ENCODE measurements at regions not wholly inside any gene's neighbourhood (a gene's known extent, or its start where the extent isn't known, plus 50 kb on each side); places are given as distances from the start of the nearest gene placed in this dataset.

DNA sequence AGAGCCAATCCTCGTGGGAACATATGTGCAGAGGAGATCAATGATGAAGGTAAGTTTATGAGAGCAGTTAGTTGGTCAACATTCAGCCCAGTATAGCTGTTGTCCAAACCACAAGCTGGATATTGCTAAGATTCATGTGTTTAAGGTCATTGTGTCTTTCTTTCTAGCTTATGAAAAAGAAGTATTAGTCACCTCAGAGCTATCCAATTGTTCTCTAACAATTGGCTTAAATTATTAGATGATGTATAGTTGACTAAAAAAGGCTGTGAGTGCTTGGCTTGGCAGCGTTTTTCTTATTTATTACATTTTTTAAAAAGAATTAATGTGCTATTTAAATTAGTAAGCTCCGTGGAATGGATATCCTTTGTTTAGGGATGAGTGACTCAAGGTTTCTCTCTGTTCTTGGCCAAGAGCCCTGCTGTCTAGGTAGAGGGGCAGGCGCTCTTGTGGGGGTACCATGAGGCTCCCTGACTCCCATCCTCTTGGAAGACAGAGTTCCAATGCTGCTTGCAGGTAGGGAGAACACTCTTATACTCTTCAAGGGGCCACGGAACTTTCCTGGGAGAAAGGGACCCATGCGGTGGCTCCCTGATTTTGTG is 487.4 kb downstream of the IRX1 start:
- no peak for DNase-seq

DNA sequence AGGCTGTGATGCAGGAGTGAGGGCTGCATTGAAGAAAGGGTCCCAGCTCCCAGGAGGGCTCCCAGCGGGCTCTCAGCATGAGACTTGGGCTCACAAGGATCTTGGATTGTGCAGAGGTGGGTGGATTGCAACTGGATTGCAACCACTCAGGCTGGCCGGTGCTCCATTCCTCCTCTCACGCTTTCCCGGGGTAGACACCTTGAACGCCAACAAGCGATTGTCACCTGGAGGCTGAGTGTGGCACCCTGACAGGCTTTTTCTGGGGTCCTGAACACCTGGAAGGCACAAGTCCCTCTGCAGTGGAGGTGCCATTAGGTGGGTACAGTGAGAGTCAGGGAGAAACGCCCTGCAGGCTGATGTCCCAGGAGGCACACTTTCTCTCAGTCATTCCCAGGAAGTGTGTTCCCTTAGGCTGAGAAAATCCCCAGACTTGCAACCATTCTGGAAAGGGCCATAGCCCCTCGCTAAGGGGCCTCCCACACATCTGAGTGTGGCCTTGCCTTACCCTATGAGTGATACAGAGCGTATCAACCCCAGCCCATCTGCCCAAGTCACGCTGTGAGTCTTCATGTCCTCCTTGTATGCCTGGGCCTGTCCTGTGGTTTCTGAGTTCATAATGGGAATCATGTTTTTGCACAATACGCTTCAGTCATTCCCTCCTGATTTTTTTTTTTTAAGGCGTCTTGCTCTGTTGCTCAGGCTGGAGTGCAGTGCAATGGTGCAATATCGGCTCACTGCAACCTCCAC is 488.1 kb downstream of the IRX1 start:
- no peak for DNase-seq

DNA sequence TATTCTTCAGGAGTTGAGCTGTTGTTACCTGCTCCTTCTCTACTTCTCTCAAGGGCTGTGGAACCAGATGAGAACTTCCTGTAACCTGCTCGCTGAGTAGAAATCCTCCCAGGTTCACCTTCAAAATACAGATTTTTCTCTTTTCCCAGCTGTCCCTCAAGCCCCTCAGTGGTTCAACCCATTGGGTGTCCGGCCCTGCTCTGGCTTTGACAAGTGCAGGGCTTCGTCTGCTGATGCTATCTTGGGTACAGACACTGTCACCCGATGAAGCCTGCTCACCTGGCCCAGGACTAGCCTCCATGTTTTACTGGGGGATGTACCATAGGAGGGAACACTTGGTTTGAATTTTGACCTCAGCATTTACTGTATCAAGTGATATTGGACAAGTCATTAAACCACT is 490.4 kb downstream of the IRX1 start:
- no peak for DNase-seq

DNA sequence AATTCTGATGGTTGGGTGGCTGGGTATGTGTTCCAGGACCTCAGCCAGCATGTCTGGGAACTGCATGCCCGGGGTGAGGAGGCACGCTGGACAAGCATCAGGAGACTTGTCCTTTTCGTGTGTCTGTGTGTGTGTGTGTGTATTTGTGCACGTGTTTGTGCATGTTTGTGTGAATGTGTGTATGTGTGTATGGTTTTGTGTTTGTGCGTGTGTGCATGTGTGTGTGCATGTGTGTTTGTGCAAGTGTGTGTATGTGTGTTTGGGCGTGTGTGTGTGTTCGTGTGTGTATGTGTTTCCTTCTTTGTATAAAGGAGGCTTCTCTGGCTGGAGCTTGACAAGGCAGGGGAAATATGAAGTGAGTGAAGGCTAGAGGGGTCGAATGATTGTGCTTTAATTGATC is 491.5 kb downstream of the IRX1 start:
- no peak for DNase-seq

DNA sequence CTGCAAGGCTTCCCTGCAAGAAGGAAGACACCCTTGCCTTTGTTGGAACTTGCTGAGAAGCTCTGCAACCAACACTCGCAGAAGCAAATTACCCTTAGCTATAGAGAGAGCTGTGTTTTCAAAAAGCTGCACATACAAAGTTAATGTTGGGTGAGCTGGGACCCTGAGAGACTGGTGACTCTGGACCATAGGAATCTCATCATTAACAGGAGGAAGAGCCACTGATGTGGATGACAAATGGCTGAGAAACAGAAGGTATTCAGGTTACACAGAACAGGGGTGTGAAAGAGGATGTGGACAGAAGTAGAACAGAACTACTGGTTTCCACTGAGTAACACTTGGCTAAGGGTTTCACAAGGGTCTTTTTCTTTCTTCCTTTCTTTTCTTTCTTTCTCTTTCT is 493.5 kb downstream of the IRX1 start:
- no peak for DNase-seq

DNA sequence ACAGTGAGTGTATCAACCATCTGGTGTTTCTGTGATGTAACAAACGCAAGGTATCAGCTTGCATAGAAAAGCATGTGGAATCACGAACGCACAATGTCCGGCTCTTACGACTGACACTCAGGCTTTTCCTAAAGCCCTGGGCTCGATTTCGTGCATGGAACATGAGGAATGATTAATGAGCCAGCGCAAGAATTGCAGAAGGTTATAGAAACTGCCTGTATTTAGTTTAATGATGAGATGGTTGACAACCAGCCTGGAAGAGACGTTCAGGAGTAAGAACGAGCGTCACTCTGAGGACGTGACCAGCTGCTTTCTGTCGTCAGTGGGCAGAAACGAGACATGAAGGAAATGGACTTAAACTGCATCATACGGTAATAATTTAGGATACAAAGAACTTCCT is 497.6 kb downstream of the IRX1 start:
- DNase-seq = no peak

DNA sequence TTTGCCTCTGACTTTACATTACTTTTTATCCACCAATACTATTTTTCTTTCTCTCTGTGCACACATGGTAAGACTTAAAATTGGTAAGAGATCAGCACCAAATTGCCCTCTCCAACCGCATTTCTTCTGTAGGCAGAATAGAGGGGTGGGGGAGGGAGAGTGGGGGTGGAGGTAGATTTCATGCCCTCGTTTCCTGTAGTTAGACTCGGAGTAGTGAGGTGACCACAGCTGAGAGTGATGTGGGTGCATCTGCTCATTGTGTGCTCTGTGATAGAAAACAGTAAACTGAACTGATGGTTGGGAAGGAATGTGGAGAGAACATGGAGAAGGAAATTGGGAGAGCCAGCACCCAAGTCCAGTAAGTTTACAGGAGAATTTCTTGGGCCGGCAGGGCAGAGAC is 498.3 kb downstream of the IRX1 start:
- no peak for DNase-seq

DNA sequence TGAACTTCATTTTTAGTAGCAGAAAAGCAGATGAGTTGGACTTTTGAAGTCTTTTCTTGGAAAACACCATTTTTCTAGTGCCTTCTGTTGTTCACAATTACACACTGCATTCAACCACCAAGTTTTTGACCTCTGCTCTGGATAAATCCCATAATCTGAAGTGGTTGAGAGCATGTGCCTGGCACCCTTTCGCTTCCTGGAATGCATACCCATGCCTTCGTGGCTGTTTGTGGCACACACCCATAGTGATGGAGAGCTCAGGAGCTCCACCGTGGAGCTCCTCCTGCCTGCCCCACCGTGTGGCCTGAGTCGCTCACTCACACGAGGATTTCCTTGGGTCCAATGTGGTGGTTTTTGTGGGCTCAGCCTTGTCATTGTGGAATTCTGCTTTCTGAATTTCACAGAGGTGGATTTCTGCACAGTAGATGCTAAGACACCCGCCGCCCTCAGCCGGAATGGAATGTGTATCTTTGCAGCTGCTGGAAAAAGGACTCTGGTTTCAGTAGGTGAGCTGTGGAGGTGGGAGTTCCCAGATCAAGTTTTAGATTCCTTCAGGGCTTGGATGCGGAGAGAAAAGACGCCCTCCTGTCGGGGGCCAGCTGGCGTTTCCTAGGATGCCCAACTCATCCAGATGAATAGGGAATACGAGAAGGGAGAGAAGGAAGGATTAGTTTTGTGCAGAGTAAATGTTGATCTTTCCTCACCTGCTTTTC is 500.4 kb downstream of the IRX1 start:
- DNase-seq = no peak

DNA sequence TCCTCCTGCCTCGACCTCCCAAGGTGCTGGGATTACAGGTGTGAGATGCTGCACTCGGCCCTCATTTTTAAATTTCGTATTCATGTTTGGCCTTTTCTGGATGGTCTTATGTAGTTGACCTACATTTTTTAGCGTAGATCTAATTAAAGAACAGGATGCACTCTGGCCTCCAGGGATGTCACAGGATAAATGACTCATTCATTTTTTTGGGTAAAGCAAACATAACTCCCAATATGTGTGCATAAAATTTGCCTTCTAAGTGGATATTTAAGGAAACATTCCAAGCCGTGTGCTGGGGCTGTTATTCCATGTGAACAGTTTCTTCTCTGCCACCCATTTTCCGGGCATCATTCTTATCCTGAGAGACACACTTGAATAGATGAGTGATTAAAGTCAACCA is 501.6 kb downstream of the IRX1 start:
- DNase-seq = no peak

DNA sequence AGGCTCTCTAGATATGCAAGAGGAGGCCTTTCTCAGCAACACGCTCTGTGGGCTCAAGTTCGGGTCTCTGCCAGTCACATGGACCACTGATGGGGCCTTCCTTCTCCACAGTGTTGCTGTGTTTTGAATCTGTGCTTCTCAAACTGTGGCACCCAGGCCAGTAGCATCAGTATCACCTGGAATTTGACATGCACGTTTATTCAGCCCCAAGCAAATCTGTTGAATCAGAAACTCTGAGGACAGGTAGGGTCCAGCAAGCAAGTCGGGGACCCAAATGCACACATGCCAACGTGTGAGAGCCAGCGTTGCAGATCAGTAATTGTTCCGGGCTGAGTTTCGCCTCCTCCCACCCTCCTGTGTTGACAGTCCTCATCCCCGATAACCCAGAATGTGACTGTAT is 502.6 kb downstream of the IRX1 start:
- no peak for DNase-seq

DNA sequence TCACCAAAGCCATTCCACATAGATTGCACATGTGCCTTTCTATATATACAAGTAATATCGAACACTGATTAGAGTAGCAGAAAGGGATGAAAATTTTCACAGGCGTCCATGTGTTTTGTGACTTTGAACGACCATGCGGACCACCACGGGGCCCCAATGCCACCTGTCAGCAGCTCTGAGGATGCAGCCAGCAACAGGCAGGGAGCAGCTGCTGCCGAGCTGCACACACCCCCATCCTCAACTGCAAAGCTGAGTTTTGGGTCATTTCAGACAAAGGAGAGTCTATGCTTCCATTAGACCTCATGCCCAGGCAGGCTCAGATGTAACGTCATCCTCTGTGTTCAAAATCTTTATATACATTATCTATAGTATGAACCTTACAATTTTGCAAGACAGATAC is 503.8 kb downstream of the IRX1 start:
- no peak for DNase-seq

DNA sequence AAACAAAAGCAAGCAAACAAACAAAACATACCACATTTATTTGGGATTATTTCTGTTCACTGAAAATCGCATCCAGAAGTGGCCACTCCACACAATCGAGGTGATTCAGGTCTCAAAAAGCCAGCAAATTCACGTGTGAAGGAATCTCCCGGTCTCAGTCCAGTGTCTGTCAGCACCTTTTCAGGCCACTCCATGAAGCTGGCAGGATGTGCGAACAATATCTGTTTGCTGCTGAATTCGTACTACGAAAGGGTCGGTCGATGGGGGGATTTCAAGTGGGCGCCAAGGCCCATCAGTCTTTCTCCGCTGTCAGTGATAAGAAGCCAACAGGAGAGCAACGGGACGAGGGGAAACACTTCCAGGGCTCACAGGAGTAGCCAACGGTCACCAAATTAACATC is 505.1 kb downstream of the IRX1 start:
- DNase-seq = no peak

DNA sequence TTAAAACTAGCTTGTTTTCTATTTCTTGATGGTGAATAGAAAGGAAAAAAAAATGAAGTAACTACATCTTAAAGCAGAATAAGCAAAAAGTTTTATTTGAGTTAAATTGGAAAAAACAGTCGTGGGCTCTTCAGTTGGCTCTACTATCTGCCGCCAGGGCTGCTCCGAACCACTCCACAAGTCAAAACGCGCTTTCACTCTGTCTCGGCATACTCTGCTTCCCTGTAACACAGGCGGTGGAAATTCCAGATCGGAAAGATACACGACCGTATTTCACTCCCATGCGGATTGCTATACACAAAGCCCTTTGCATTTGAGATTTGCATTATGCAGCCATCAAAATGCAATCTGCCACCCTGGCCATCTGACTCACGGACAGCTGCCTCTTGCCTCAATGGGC is 505.6 kb downstream of the IRX1 start:
- DNase-seq = no peak

DNA sequence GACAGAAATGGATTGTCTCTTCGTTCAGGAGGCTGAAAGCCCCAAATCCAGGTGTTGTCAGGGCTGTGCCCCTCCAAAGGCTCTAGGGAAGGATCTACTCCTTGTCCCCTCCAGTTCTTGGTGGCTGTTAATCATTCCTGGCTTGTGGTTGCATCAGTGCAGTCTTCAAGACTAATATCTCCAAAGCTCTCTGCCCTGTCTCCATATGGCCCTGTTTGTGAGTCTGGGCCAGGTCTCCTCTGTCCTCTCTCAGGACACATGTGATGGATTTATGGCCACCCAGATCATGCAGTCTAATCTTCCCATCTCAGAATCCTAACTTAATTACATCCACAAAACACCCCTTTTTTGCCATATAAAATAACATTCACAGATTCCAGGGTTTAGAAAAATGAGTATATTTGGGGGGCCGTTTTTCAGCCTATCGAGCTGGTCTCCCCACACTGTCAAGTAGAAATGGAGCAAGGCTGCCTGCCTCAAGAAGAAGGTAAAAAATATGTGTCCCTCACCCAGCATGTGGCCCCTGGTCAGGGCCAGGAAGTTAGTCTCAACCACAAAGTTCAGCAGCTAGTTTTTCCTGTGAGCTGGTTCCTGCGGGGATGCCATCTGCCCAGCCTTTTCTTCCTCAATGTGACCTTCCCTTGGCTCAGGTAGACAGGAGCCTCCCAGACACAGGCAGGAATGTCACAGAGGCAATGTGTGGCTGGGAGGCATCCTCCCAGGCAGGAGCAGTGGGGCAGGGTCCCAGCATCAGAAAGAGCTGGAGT is 509.4 kb downstream of the IRX1 start:
- DNase-seq = no peak

DNA sequence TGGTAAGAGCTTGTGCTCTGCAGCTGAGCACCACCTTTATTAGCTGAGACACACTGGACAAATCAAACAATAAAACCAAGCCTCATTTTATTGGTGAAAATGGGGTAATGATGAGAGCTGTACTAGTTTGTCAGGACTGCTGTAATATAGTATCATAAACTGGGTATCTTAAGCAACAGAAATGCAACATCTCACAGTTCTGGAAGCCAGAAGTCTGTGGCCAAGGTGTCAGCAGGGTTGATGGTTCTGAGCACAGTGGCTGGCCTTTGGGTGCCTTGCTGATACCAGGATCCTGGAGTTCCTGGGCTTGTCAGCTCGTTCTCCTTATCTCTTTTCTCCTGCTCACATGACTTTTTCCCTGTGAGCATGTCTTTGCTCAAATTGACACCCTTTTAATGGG is 513.1 kb downstream of the IRX1 start:
- DNase-seq = no peak

DNA sequence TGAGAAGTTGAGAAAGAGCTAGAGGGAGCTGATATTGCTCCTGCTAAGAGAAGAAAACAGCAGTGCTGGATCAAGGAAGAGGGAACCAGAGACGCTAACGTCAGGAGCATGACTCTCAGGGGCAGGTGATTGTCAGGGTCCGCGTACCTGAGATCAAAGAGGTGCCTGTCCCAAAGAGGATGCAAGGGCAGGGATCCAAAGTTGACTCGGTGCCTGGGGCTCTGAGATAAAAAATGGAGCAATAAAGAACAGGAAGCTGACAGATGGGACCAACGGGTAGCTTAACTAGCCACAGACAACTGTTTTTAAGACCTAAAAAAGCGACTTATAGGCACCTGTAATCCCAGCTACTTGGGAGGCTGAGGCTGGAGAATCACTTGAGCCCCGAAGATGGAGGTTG is 517.8 kb downstream of the IRX1 start:
- DNase-seq = no peak

DNA sequence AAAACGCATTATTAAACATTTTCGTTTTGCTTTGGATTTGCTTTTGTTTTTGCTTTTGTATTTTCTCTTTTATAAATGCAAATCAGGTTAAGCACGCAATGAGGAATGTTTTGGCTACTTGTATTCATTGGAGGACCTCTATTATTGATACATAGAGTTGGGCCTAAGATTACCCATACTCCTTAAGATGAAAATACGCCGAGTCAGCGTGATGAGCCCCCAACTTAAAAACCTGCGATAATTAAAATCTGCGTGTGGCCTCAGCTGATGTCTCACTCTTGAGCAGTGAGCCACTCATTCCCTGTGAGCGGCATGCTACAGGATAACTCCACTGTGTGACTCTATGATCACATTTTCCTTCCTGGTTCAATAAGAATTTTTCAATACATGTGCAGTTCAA is 518.3 kb downstream of the IRX1 start:
- no peak for DNase-seq

DNA sequence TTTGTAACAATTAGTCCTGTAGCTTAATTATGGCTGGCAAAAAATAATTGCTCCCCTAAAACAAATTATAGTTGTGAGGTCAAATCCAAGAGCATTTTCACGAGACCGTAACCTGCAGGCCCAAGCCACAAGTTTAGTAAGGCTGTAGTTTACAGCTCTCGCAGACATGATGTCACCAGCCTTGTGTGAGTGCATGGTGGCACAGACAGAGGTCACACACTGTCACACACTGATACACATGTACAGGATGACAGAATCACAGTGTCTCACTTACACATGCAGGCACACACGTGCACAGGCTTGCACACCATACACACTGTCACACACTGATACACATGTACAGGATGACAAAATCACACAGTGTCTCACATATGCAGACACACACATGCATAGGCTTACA is 518.8 kb downstream of the IRX1 start:
- DNase-seq = no peak

DNA sequence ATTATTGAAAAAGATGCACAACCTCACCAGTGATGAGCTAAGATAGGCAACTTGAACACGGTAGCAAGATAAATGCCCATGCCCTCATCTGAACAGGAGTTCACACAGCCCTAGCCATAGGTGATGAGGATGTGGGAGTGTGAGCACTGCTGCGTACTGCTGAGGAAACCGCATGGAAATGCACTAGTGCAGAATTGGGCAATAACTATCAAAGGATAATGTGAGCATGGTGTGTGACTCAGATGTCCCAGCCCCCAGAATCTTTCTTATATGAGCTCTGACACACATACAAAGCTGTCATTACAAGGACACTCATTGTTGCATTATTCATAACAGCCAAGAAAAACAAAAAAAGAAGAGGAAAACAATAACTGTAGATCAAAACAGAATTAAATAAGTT is 521.2 kb downstream of the IRX1 start:
- DNase-seq = no peak

DNA sequence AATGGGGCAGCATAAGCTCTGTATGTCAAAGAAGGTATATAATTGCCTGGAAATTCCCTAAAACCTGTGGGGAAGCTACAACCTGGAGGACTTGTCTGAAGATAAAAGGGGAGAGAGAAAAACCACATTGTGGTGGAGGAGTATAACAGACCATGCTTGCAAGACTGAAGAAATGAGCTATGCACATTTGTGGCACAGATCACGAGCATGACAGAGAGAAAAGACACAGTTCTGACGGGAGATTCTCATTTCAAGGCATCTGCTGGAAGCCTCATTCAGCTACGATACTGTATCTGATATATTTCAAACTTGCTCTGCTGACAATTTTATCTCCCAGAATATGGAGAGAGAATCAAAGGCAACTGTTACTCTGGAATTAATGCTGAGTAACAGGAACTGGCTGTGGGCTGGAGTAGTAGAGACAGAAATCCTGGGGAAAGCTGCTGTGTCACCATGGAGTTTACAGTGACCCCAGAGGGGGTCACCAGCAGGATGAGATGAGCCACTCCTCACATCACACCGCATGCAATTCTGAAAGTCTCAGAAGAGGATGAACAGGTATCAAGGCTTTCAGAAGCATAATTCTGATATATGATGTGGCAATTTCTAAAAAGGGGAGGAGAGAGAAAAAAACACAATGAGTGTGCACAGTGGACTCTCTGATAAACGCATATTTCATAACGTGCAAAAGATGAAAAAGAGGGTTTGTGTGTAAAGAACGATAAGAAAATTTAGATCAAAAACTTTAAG is 528.8 kb downstream of the IRX1 start:
- DNase-seq = no peak

DNA sequence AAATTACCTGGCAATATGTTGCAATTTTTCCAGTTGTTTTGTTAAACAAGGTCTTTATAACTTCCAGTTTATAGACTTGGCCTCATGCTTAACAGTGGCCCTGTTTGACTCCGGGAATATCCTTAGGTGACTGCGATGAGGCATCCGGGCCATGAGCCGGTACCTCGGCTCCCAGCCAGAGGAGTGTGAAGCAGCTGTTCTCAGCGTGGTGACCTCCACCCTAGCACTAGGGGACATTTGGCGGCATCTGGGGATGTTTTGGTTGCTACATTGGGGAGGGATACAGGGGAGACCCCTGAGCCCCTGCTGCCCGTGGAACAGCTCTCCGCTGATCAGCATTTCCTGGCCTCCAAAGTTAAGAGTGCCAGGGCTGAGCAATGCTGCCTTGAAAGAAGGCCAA is 533.4 kb downstream of the IRX1 start:
- DNase-seq = no peak

DNA sequence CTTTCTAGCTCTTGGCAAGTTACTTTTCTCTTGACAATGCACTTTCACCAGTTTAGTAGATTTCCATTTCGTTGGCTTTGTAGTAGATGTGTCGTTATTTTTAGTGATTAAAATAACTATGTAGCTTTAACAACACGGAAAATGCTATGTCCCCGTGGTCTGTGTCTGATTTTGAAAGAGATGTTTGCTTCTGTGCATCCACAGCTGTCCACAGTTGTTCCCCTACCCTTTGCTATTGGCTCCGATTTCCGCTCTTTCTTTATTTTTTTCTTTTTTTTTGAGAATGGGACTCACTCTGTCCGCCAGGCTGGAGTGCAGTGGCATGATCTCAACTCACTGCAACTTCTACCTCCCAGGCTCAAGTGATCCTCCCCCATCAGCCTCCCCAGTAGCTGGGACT is 533.9 kb downstream of the IRX1 start:
- no peak for DNase-seq

DNA sequence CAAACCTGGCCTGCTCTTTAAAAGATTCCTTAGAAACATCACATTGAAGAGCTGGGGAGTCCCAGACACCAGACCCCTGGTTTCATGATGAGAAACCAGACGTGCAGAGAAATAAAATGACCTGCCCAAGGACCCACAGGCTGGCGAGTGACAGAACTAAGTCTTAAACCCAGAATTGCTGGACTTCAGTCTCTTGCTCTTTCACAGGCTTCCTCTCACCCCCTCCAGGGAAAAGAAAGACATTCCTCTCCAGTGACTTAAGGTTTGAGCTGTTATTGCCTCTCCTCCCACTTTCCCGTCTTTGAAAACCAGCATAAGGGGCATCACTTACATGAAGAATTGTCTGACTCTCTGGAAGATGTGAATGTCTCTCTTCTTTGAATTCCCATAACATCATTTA is 535.2 kb downstream of the IRX1 start:
- DNase-seq = no peak
